NCI-H146 treated with DMSO at 0.1 percent for 48 hours (cell line): ENCODE measurements at regions not wholly inside any gene's neighbourhood (a gene's known extent, or its start where the extent isn't known, plus 50 kb on each side); places are given as distances from the start of the nearest gene placed in this dataset.
A peak's percentile ranks its signal among the peaks of the same experiment; 100 is the strongest.

Experiments
- DNase-seq: peaks from one replicate; lab custom pipeline; 2025; ENCODE audit not compliant: unreplicated experiment; lab: John Stamatoyannopoulos, UW

DNA sequence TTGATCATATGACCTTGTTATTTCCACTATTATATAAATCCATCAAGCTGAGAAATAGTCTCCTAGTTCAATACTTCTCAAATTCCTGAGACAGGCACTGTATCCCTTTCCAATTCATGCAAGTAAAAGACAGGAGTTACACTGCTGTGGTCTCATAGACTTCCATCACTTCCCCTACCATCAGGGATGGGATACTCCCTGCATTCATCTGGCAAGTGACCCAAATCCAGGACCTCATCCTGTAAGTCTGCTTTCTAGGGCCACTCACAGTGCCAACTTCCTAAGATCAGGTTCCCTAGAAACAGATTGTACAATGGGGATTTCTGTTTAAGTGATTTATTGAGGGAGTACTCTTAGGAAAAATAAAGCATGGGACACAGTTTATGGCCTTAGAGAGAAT is 424.0 kb upstream of the CDH7 start:
- no peak for DNase-seq

DNA sequence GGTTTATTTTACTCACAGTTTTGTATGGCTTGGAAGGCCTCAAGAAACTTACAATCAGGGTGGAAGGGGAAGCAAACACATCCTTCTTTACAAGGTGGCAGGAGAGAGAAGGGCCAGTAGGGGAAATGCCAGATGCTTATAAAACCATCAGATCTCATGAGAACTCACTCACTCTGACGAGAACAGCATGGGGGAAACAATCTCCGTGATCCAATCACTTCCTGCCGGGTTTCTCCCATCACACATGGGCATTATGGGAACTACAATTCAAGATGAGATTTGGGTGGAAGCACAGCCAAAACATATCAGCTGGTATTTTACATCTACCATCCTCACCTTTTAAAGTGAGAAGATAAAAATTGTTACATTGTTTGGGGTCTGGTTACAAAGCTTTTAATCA is 427.9 kb upstream of the CDH7 start:
- no peak for DNase-seq

DNA sequence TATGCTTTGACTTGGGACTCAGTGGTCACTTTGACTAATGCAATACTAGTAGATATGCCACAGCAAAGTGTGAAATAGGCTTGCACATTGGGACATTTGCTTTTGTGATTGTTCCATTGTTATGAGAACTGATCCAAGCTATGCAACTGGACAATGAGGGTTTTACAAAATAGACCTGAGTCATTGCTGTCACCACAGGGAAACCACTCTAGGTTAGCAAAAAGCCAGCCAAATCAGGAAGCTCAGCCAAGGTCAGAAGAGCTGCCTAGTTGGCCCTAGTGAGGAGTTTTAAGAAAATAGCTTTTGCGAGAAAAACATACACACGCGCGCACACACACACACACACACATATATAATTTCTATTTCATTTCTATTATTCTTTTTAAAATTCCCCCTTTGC is 452.4 kb upstream of the CDH7 start:
- no peak for DNase-seq

DNA sequence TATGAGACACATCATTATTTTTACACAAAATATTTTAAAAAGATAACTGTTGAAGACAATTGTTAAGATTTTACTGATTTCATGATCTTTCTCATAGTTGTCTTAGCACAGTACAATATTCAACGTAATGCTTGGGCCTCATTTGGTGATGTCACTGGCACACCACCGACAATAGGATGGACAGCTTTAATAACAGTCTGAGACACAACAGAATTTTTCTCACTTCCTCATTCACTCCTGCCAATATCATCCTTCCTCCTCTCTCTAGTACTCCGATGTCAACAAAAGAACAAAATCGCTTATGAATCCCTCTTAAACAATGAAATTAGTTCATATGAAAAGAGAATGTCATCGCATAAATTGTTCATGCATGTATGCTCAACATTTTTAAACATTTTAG is 461.9 kb upstream of the CDH7 start:
- DNase-seq, result no peak

DNA sequence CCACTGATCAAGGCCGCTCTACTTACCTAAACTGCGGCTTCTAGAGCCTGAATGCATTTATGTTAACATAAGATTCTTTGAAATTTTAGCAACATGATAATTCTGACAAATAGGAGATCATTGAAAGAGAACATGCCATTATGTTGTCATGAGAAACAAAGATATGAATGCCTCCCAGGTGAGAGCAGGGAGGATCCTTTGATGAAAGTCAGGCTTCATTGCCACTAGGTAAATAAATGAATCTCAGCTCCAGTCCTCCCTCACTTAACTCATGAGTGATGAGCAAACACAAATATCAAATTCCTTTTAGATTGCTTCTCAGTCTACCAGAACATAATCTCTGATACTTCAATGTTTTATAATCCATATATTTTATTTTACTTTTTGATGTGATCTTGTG is 463.2 kb upstream of the CDH7 start:
- DNase-seq, result peak; percentile 100

DNA sequence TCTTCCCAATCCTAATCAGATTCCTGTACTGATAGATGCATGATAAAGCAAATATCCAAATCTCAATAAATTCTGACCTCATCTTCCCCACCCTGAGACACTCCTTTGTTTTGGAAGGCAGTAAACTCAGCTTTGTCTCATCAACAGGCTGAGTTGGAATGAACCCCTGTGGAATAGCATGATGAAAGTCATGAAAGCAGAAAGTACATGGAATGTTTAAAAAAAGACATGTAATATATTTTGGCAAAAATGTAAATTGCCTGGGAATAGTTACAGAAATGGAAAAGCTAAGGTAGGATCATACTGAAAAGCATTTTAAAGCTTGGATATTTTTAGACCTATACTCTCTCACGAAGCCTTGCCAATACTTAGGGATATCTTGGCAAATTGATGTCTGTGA is 468.7 kb upstream of the CDH7 start:
- DNase-seq, result no peak

DNA sequence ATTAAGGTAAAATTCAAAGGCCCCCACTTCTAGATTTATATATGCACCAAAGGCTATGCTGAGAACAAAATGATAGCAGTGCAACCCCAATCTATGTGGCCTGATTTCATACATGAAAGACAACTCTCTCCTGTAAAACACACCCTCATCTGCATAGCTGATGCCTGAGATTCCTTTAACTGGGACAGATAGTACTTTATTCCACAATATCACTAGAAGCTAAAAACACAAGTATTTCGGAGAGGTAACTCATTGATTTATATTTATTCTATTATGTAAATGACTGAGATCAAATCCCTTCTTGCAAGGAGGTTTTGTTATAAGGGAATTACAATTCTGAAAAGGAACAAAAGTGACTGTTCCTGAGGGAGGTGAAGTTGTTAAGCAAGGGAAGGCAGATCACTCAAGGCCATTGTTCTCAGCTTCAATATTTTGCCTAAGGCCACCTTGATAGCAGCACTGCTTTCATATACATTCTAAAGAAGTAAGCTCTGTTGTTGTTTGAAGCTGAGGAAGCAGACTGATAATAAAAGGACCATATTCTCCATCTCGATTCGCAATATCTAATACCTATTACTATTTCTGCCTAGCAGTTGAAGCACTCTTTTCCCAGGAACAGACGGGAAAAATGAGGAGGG is 471.0 kb upstream of the CDH7 start:
- no peak for DNase-seq

DNA sequence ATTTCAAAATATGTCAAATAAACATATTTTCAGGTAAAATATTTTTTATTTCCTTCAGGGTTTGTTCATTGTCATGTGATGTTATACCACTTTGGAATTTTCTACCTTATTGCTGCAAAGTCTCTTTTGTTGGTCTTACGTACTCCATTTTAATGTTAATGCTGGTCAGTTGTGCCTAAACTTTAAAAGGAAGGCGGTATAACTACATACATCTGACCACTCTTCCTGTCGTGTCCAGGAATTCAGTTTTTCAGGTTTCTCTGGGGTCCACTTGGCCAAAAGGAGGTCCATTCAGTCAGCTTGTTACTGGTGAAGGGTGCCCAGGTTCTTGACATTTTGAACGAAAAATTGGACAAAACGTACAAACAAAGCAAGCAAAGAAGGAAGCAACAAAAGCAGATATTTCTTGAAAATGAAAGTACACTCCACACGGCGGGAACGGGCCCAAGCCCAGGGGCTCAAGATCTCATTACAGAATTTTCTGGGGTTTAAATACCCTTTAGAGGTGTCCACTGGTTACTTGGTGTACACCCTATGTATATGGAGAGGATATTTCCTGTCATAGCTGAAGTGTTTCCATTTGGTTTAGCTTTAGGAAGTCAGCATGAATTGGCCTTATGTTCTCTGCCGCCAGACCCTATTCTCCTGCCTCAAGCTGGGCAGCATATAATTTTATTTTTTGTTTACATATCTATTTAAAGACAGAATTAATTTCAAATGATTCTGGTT is 471.7 kb upstream of the CDH7 start:
- DNase-seq, result no peak

DNA sequence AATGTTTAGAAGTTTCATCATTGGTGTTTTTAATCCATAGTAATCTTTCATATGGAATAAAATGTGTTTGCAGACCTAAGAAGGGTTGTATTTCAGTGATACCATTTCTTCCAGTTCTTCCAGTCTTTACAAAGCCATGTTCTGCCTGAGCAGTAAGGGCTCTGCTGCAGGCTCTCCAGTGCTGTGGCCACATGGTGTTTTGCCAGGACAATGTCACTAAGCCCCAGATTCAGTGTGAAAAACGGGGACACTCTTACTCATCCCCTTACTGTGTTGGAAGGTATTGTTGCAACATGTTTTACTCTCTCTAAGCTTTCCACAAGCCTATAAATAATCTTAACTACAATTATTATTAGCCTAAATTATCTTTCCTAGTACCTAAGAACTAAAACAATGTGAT is 481.4 kb upstream of the CDH7 start:
- DNase-seq, result no peak

DNA sequence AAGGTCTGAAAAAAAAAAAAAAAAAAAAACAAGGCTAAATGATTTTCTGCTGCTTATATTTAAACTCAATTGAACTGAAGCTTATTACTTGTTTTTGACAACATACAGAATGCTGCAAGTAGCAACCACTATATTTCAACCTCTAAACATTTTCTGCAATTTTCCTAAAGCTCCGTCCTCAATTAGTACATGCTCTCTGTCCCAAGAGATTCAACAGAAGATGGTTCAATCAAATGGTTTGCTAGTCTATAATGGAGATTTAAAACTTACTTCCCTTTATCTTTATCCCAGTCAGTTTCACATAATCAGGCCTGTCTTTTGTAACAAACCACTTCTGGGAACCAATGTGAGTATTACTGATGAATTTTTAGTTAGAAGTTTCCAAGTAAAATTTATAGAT is 485.1 kb upstream of the CDH7 start:
- no peak for DNase-seq

DNA sequence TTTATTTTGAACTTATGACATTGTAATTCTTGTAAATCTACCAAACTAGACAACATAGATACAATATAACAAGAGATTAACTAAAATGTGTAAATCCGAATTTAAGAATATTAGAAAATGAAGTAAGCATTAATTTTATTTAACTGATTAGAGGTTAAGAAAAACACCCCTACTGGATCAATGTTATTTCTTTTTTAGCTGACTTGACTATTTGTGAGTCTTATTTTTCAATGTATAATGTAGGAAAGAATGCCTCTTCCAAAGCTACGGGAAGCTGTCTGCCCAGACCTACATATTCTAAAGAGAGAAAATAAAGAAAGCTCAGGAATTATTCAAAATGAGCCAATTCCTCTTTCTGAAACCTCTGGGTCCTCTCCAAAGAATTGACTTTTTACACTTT is 490.8 kb upstream of the CDH7 start:
- no peak for DNase-seq

DNA sequence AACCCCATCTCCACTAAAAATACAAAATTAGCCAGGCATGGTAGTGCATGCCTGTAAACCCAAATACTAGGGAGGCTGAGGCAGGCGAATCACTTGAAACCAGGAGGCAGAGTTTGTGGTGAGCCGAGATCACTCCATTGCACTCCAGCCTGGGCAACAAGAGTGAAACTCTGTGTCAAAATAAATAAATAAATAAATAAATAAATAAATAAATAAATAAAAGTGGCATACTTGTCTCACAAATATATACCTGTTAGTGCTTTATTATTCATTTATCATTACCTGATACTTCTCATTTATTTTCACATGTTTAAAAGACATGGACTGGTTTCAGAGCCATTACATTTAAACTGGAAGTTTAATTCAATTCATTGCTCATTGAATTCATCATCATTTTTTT is 491.4 kb upstream of the CDH7 start:
- no peak for DNase-seq

DNA sequence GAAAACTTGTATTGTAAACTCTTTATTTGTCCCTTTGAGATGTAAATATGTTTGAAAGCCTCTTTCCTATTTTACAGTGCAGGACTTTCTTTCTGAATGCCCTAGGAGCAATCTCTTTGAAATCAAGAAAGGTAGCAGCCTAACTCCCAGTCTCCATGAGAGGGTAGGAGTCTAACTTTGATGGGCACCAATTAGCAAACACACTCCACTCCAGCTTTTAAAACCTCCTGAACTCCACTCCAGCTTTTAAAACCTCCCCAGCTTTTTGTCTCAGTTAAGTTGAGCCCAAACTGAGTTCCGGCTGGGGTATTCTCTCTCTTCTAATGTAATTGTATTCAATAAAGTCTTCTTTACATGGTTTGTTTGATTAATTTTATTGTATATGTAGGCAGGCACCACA is 493.7 kb upstream of the CDH7 start:
- DNase-seq, result no peak

DNA sequence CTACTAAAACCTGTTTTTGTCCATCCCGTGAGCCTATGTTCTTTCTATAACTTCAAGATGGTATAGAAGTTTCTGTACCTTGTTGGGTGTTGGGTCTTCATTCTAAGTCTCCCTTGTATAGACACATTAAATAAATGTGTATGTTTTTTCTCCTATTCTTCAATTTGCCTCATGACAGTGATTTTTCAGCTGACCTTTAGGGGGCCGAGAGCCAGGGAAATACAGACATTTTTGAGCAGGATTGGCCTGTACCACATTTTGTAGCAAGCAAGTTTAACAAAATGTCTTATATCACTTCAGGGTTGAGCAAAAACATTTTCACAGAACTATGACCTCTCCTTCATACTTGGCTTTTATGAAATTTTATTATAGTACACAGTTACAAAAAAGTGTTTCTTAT is 495.4 kb upstream of the CDH7 start:
- no peak for DNase-seq

DNA sequence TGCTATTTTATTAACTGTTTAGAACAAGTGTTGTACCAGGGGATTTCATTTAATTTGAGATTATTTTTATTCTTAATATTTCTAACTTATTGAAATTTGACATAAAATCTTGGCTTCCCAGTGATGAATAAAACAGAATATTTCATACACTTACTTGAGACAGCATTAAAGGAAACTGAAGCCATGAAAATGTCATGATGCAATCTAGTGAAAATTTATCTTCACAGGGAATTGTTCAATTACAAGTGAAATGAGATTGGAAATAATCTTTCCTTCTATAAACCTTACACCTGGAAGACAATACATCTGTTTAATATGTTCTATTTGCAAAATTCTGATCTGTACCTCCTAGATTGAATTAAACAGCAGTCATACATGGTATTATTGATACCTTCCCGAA is 511.0 kb upstream of the CDH7 start:
- DNase-seq, result no peak

DNA sequence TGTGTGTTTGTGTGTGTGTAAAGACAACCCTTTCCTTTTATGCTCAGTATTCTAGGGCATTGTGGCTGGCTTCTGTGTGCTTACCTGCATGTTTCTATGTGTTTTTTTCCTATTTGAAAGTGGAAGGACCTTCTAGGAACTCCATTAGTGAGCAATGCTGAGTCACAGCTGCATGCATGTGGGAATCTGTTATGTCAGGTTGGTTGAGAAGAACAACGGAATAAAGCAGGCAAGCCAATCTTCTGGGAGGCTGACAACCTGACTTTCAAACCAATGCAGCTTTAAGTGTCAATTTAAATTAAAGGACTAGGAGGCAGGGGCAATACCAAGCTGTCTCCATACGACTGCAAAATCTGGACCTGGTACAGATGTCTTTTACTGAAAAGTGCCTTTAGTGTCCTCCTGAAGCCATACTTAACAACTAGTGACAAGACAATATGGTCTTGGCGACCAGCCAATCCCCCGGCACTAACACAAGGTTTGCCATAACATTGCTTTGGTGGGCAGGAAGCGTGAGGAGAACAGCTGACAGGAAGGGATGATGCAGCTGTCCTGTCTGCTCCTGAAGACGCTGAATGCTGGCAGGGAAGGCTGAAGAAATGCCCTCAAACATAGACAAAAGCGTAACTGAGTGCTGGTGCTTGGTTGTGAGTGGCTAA is 514.7 kb upstream of the CDH7 start:
- peak; percentile 87 for DNase-seq

DNA sequence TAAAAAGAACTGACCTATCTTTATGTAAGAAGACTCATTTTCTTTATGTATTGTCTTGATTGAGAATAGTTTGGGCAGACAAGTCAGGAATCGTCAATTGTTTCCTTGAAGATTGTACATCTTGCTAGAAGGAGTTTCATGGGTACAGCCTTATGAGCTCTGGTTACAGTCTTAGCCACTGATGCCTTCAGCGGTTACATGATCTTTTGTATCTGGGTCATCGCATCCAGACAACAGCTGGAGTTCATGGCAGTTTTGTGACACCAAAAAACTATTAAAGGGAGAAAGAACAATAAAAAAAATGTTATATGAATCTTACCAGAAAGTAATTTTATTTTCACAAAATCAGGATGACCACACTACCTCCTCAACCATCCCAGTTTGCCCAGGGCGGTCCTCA is 520.5 kb upstream of the CDH7 start:
- no peak for DNase-seq

DNA sequence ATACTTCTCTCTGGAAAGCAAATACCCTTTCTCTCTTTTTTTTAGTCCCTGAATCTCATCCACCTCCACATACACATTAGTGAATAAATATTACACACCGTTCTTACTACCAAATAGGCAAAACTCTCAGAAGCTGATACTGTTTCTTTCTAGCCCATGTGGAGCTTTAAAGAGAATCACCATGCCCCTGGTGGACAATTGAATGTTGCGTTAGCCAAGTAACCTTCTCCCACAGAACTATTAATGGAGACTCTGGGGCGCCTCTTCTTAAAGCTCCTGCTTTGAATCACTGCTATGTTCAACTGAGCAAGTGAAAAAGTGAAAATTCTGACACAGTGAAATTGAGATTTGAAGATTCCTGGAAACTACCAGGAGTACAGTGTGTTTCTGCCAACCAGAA is 522.8 kb upstream of the CDH7 start:
- no peak for DNase-seq

DNA sequence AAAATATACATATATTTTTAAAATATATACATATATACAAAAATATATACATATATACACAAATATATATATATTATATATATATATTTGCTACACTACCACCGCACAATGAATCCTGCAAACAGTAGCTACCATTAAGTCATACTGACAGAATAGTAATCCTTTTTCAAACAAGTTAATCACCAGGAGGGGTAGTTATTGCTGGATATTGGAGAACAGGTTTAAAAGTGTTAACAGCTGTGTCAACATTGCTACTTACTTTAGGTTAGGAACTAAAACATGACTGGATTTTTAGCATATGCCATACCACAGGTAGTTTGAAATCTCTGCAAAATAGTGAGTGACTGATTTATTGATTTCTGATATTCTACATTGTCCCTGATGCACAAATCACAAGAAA is 529.1 kb upstream of the CDH7 start:
- DNase-seq, result peak; percentile 93

DNA sequence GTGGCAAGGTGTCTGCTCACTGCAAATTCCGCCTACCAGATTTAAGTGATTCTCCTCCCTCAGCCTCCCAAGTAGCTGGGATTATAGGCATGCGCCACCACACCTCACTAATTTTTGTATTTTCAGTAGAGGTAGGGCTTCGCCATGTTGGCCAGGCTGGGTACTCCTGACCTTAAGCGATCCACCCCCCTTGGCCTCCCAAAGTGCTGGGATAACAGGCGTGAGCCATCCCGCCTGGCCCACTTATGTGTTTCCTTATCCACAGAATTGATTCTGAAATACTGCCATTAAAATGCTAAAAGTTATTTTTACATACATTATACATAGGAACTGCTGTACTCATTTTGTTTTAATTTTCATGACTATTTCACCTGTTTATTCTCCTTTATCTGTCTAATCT is 529.7 kb upstream of the CDH7 start:
- no peak for DNase-seq

DNA sequence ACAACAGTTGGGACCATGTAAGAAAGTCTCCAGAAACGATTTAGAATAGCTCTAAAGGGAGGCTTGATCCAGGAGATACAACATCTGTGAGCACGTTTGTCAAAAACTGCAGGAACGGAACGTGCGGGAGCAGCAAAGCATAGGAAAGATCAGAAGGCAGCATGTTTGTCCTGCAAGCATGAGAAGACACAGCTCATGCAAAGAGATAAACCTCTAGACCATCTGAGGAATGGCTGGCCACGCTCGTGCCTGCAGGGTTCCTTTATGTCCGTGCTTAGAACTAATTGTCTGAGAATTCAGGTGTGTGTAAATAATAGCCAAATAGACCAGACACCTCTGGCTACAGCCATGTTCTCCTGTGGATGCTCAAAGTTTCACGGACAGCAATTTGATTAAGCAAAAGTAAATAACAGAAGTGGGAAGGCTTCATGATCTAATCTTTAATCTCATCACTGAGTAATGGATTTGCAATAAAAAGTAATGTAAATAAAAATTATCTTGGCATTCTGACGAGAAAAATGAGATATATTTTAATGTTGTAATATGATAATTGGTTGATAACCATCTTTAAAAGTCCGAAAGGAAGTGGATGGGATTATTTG is 534.8 kb upstream of the CDH7 start:
- peak; percentile 88 for DNase-seq

DNA sequence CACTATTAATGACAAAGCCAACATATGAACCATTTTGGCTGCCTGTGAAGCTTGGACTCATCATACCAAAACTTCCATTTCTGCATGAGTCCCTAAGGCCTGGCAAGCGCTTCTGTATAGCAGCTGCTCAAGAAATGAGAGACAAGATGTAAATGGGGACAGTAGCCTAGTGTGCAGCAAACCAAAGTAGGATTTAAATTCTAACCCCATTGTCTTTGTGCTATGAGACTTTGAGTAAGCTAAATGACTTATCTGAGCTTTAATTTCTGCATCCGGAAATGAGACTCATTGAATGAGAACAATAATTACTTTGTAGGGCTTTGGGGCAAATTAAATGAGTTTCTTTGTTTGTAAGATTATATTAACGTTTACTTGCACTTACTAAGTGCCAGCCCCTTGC is 536.4 kb upstream of the CDH7 start:
- no peak for DNase-seq
